Renal cortical epithelial cell (primary cell): ENCODE measurements at regions not wholly inside any gene's neighbourhood (a gene's known extent, or its start where the extent isn't known, plus 50 kb on each side); places are given as distances from the start of the nearest gene placed in this dataset.
A peak's percentile ranks its signal among the peaks of the same experiment; 100 is the strongest.
"Not testable (repeated sequence)": the region's sequence is repeated elsewhere in the genome, so short reads cannot be mapped to it uniquely, and the experiment has no call there.

Experiments used
- DNase-seq: peaks from one replicate; pipeline ENCODE4 v3.0.0-alpha.2; 2011; ENCODE audit warnings: low read depth

DNA sequence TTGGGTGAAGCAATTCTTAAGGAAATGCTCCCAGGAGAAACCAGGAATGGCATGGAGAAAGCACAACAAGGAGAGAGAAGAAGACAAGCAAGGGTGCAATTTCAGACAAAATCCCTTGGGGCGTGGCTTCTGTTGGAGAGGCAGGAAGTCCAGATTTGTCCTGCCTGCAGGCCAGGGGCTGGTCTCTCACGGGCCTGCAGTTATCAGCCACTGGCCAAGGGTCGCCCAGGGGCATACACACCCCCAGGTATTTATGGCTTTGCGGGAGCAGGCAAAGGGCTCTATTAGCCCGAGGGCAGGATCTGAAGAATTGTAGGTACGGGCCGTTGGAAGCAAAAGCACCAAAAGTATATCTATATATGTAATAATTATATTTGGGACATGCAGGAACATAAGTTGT is 87.7 kb downstream of the IYD start:
- no peak for DNase-seq

DNA sequence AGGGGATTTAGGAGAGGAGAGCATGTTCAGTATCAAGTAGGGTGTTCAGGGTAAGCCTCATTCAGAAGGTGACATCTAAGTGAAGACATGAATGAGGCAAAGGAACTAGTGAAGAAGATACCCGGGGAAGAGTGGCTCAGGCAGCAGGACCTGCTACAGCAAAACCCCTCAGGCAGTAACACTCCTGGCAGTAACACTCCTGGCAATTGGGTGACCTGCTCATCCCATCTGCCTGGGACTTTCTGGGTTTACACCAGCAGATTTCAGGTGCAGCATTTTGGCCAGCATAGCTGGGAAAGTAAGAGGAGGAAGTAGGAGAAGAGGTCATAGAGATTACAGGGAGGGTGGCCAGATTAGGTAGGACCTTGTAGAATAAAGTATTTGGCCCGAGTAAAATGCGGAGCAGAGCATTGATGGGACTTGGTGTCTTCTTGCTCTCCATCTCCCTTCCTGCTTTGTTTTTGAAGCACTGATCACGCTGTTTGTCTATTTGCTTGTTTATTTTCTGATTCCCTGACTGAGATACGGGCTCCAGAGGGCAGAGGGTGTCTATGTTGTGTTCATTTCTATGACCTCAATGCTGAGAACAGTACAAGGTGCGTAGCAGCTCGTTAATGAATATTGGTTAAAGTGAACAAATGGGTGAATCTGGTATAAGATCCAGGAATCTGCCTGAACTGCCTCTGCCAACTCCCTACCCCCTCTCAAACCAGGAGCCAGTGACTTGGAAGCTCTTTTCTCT is 88.3 kb downstream of the IYD start:
- no peak for DNase-seq

GRCh38 chr6:150458579-150458978 is 89.8 kb downstream of the IYD start:
- no peak for DNase-seq

- DNase-seq, result no peak
Measured at GRCh38 chr6:150463852-150464251, 95.0 kb downstream of the IYD start.

DNA sequence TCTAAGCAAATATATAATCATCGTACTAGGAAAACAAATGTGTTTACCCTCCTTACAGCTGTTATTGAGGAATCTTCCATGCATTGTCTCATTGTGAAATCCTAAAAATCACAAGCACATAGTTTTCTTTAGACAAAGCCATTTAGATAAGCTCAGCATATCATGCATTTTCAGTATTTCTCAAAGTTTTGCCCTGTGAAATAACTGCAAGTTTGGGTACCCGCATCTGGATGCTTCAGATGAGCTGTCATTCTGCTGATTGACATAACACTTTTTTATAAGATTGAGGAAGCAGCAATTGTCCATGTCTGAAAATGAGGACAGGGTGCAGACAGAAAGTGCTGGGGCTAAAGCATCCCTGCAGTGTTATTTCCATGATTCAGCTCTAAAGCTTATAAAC is 96.2 kb downstream of the IYD start:
- DNase-seq, result no peak

DNA sequence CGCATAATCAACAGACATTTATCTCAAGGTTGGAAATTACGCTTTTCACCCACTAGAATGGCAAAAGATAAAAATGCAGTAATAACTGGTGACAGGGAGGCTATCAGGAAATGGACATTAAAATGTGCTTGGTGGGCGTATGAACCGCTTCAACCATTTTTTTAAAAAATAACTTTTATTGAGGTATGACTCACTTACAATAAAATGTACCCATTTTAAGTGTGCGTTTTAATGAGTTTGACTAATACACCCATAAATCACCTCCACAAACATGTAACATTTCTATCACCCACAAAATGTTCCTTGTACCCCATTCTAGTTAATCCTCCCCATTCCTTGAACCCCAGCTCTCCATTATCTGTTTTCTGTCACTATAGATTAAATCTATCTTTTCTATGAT is 96.8 kb downstream of the IYD start:
- no peak for DNase-seq

DNA sequence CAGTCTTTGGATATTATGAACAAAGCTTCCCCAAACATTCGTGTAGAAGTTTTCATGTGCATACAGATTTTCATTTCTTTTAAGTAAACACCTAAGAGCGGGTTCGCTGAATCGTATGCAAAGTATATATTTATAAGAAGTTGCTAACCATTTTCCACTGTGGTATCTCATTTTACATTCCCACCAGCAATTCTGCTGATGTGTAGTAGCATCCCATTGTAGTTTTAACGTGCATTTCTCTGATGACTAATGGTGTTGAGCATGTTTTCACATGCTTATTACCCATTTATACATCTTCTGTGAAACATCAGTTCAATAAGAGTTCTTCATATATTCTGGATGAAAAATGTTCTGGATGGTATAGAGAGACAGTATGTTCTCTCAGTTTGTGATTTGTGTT is 97.4 kb downstream of the IYD start:
- DNase-seq, result no peak

DNA sequence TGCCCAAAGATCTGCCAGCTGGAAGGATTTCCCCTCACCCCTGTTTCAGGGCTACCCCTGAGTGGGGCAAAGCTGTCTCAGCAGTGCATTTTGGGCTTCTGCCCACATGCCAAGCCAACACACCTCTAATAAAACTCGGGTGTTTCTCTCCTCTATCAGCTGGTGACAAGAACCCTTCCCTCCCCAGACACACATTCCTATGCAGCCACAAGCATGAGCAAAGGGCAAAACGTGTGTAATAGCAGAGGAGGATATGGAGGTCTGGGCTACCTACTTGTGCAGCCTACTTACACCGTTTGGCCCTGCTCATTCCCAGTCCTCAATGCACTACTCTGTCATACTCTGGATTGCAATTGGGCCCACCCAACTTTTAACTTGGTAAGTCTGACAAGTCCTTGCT is 101.3 kb downstream of the IYD start:
- no peak for DNase-seq

- DNase-seq, result no peak
Measured at GRCh38 chr6:150470960-150471665, 102.3 kb downstream of the IYD start.

DNA sequence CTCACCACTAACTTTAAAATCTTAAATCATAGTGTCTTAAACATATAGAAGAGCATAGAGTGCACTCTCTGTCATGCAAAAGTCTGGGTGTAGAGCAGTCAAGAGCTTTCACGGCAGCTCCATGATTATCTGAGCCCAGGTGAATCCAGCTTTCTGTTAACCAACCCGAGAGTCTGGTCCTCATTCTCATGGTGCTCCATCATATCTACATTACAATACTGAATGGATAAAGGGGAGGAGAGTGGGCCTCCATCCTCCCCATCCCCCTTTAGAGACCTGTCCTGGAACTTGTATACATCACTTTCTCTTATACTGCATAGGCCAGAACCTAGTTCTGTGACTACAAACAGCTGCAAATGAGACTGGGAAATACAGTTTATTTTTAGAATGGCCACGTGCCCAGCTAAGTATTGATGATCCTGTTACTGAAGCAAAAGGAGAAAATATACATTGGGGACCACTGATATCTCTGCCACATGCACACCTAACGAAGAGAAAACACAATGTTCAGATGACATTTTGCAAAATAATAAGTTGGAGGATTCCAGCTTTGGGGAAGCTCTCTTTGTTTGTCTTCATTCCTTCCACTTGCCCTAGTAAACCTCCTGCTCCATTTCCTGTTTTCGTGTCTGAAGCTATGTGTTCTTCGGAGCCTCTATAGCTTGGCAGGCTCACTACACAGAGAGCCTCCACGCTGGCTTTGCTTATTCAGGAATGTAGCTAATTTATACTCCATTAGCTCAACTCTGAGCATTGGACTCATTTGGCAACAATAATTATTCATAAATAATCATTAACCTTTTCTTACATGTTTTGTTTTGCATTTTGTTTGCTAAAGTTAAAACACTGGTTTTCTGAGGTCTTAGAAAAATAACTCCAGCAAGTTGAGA is 110.1 kb downstream of the IYD start:
- peak; percentile 72 for DNase-seq

DNA sequence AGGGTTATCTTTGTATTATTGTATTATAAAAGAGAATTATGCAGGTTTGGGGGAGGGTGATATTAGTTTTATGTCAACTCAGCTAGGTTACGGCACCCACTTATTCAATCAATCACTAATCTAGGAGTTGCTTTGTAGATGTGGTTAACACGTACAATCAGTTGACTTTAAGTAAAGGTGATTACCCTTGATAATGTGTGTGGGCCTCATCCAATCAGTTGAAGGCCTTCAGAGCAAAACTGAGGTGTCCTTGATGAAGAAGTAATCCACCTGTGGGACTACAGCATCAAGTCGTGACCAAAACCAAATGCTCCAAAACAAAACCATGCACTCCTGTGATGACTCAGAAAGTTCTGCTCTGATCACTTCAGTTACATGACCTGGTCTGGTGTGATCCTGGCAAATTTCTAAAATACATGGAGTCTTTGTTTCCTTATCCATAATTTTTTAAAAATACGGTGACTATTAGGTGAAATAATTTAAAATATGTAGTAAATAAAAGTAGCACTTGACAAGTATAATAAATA is 114.1 kb downstream of the IYD start:
- no peak for DNase-seq

DNA sequence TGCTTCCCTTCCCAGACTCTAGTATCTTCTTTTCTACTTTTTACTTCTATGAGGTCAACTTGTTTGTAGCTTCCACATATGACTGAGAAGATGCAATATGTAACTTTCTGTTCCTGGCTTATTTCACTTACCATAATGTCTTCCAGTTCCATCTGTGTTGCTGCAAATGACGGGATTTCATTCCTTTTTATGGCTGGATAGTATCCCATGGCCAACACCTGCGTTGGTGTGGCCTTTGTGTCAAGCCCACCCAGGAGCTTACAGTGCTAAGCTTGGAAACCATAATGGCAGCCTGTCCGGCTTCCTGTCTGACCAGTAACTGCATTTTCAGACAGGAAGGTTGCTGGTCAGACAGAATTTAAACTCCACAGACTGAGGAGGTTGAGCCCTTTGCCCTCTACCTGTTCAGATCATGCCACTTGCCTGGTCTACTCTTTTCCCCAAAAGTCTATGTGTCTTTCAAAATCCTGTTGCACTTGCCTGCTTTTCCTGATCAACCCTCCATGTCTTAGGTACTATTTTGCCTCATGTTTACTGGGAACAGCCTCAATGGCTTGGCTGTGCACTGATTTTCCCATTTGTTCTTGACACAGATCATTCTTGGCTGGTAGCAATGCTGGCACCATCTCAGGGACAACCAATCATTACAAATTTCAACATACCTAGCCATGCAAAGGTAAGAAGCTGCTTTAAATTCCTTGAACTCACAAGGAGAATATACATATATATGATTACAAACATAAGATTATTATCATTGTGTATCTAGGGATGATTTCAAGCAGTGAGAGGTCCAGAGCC is 114.3 kb upstream of the PLEKHG1 start:
- no peak for DNase-seq

DNA sequence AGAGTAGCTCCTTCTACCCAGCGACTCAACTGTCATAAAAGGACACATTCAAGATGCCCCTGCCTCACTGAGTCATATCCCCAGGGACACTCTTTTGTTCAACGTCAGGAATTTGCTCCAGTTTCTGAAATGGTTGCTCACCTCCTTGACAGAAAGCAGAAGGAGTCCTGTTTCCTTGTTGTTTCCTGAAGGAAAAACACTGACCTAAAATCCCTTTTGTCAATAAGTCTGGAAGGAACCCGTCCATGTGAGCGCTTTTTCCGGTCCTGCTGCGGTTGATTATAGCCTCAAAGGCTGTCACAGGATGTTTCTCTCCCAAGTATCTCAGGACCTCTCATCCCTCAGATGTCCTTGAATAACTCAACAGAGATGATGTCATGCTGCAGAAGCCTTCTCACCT is 113.6 kb upstream of the PLEKHG1 start:
- no peak for DNase-seq

- peak; percentile 30 for DNase-seq
Measured at GRCh38 chr6:150490586-150490985, 109.1 kb upstream of the PLEKHG1 start.

DNA sequence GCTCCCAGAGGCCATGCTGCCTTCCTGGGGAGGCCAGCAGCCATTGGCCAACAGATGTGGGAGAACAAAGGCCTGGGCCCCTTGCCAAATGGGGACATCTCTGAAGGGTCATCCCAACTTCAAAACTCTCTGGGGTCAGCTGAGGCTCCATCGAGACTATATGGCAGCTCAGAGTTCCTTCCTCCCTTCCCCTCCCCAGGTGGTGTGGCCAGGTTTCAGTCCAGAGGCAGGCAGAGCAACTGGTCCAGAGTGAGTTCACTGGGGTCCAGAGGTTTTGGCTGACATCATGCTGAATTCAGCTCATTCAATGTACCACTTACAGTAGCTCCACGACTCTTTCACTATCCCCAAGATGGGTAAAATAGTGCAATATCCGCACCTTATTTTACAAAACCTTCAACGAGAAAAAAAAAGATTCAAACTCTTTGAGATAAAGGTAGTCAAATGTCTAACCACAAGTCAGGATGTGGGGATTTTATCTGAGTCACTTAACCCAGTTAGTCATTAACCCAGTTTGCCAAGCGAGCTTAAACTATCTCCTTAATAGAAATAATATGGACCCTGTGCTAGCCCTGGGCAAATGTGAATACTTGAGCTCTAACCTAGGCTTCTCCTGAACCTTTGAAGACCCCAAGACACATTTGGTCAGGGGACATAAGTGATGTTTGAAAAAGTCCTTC is 108.4 kb upstream of the PLEKHG1 start:
- DNase-seq, result peak; percentile 97

- peak; percentile 58 for DNase-seq
Measured at GRCh38 chr6:150491811-150492172, 107.9 kb upstream of the PLEKHG1 start.

GRCh38 chr6:150492507-150492906 is 107.2 kb upstream of the PLEKHG1 start:
- peak; percentile 87 for DNase-seq

- DNase-seq, result peak; percentile 98
Measured at GRCh38 chr6:150492941-150493340, 106.7 kb upstream of the PLEKHG1 start.

- DNase-seq, result not testable (repeated sequence)
Measured at GRCh38 chr6:150493552-150493951, 106.1 kb upstream of the PLEKHG1 start.

DNA sequence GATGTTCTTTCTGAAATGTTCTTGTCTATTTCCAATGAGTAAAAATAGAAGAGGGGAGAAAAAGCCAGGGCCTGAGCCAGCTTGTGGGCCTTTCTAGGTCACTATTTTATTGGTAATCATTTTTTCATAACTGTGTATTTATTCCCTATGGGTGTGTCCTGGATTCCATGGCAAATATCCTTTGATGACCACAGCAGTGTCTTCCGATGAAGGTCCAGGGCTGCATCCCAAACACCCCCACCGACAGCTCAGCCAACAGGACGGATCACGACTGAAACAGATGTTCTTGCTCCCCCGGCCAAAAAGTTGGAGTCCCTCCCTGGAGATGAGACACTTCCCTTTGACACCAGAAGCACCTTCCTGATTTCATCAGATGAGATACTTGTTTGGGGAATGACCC is 105.4 kb upstream of the PLEKHG1 start:
- DNase-seq, result no peak

- DNase-seq, result no peak
Measured at GRCh38 chr6:150495126-150495525, 104.6 kb upstream of the PLEKHG1 start.
